HAP-1 (cell line): ENCODE measurements at regions not wholly inside any gene's neighbourhood (a gene's known extent, or its start where the extent isn't known, plus 50 kb on each side); places are given as distances from the start of the nearest gene placed in this dataset.

Source experiments
- DNase-seq, 2 experiments: peaks; one replicate each; pipeline ENCODE4 v3.0.0-alpha.2; 2016 to 2020; ENCODE audit warnings: low spot score in 2 of 2
- H3K27me3 ChIP-seq: fragments of 250-450 bp; sonication (Bioruptor Pico); 2 replicates; pipeline ENCODE4 v1.5.1; 2020; ENCODE audit warnings: low read depth, mild to moderate bottlenecking, moderate library complexity
- H3K36me3 ChIP-seq: fragments of 250-450 bp; sonication (Bioruptor Pico); replicated peaks from 2 replicates; pipeline ENCODE4 v1.5.1; 2020; ENCODE audit warnings: mild to moderate bottlenecking
- H3K4me1 ChIP-seq: fragments of 250-450 bp; sonication (Bioruptor Pico); 2 replicates; pipeline ENCODE4 v1.5.1; 2020; ENCODE audit warnings: mild to moderate bottlenecking
- H3K4me3 ChIP-seq: fragments of 250-450 bp; sonication (Bioruptor Pico); 2 replicates; pipeline ENCODE4 v1.5.1; 2020; ENCODE audit warnings: mild to moderate bottlenecking, moderate library complexity
- H3K9me3 ChIP-seq: fragments of 250-450 bp; sonication (Bioruptor Pico); 2 replicates; pipeline ENCODE4 v1.5.1; 2020; ENCODE audit warnings: mild to moderate bottlenecking, moderate library complexity
- in situ Hi-C: fragments of 300-500 bp; cut with MboI; formaldehyde crosslinking; loops from 3 replicates; pipeline ENCODE4 v1.14.3; 2020; ENCODE audit warnings: low sequenced_read_pairs, inconsistent platforms, mixed read lengths

DNA sequence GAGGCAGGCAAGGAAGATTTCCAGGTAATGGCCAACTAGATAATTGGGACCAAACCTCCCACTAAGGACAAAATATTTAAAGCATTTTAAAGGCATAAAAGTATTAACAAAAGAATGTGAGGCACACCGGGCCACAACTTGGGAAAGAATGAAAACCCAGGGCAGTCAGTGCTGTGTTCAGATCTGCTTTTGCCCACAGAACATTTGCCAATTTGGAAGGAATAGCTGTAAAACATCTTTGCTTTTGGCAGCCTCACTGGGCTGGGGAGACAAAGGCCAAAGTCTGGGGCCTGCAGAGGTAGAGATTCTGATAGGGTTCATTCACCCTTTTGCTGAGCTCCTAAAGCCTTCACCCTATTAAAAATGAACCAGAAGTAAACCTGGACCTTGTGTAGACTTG, 82.3 kb downstream of the SYNE3 start:
- in situ Hi-C loops: loop anchor here (25.0 kb wide), 2 partner anchors 553 to 747 kb away; no protein-coding TSS in a partner anchor
- Histone ChIP-seq H3K9me3 (no peaks in the 10 kb centered on the region), H3K27me3 (no peaks in the 10 kb centered on the region), H3K4me1 (no peaks in the 10 kb centered on the region), H3K4me3 (no peak overlapping the region), H3K36me3 (no peaks in the 10 kb centered on the region)
- no peak for DNase-seq

DNA sequence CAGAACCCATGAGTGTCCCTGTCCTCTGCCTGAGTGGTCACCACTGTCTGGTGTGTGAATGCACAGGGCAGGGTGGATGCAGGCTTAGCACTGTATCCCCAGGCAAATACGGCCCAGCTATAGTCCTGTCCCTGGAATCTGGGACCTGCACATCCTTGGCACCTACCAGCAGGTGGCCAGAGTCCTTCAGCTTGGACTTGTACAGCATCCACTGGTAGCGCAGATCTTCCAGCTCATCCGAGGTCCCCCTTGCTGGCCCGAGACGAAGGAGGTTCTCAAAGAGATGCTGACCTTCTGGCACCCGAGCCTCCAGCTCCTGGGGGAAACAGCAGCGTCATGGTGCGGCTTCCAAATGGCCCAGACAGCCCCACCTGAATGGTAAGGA, 83.4 kb downstream of the SYNE3 start:
- no peaks in the 10 kb centered on the region for H3K4me1 ChIP-seq

DNA sequence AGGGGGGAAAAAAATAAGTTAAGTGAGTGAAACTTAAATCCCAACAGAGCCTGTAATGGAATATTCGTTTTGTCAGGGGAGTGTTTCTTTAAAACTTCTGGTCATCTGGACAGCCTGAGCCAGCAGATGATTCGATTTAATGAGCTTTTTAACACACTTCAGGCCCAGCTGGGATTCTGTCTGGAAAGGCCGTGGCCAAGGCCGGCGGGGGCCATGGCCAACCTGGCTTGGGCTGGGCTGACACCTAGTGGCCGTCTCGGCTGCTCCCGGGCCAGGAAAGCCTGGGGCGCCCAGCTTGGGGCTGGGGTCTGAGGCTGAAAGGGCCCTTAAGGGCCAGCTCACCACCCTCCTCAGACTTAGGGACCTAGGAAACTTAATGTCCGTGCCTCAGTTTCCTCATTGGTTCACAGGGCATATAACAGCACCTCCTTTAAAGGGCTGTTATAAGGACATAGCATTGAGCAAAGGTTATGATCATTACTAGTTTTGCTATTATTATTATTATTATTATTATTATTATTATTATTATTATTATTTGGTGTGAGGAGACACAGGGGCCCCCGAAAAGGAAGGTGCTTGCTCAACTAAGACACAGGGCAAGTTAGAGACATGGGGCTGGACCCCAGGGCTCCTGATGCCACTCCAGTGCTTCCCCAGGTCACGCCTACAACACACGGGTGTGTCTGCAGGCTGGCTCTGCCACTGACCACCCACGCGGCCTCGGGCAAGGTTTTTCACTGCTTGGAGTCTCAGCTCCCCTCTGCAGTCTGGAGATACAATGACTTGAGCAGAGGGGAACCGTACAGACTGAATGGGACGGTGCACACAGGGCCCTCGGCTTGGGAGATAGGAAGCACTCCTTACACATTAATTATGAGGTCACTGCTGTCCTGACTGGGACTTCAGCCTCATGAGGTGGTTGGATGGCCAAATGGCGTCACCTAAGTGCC, 84.0 kb downstream of the SYNE3 start:
- no peak overlapping the region for H3K4me3 ChIP-seq
- no peaks in the 10 kb centered on the region for H3K27me3 ChIP-seq
- peak; percentile 20 to 69 for DNase-seq
- H3K9me3 ChIP-seq: no peaks in the 10 kb centered on the region
- no peaks in the 10 kb centered on the region for H3K4me1 ChIP-seq
- no peaks in the 10 kb centered on the region for H3K36me3 ChIP-seq
- in situ Hi-C loops: loop anchor here (25.0 kb wide), 2 partner anchors 555 to 745 kb away; no protein-coding TSS in a partner anchor

More for the DNA sequence above, 83.4 kb downstream of the SYNE3 start:
- Histone ChIP-seq H3K36me3 (no peaks in the 10 kb centered on the region), H3K9me3 (no peaks in the 10 kb centered on the region), H3K27me3 (no peaks in the 10 kb centered on the region), H3K4me3 (no peak overlapping the region)
- in situ Hi-C loops: loop anchor here (25.0 kb wide), 2 partner anchors 554 to 746 kb away; no protein-coding TSS in a partner anchor
- no peak for DNase-seq

DNA sequence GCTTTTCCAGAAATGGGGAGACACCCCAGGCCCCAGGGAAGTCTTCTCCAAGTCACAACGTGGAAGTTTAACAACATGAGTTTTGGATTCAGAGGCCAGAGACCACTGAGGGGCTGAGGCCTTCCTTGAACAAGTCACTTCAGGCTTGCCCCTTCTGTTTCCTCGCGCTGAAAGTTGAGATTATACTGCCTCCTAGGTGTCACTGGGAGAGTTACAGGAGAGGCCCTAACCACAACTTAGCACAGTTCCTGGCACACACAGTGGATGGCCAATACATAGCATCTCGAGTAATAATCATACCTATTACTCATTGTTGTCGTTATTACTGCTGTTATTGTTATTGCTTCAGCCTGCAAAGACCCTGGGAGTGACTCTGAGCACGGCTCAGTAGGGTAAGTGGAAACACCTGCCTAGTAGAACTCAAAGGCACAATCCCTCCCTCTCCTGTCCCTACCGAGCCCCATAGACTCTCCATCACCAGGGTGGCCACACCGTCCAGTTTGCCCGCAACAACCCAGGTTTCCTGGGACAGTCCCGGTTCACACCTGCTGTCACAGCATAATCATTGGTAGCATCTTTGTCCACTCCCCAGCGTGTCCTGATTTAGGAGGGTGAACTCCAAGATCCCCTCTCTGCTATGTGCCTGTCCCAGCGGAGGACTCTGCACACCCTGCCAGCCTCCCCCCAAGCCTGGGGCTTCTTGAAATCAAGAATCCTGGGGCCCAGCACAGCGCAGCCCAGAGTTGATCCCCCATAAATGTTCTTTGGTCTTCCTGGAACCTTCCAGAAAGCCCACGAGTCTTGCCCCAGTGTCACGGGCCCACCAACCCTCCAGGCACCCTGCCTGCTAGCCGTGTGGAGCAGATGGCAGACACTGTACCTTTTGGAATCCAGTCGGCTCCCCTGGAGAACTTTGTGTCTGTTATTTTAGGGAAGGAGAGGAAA, 85.0 kb downstream of the SYNE3 start:
- peak; percentile 11 to 26 for DNase-seq
- Histone ChIP-seq H3K36me3 (no peaks in the 10 kb centered on the region), H3K4me3 (no peak overlapping the region), H3K27me3 (no peaks in the 10 kb centered on the region), H3K4me1 (no peaks in the 10 kb centered on the region), H3K9me3 (no peaks in the 10 kb centered on the region)
- in situ Hi-C loops: loop anchor here (25.0 kb wide), 2 partner anchors 556 to 744 kb away; no protein-coding TSS in a partner anchor

DNA sequence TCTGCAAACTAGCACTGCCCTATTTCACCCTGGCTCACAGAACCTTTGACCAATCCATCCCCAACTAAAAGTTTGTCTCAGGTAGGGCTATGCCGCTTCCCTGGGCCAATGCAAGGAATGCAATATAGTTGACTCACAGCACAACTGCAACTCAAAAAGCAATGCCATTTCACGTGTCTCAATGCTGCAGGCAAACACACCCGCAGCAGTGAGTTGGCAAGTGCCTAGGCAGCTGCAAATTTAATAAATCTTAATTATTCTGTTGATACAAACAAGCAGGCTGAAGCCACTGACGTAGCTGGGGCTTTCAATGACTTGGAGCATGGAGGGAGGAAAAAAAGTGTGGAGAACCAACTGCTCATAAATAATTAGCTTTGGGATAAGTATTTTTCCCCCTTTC, 87.9 kb downstream of the SYNE3 start:
- Histone ChIP-seq H3K36me3 (no peaks in the 10 kb centered on the region), H3K27me3 (no peaks in the 10 kb centered on the region), H3K9me3 (no peaks in the 10 kb centered on the region), H3K4me3 (no peak overlapping the region), H3K4me1 (no peaks in the 10 kb centered on the region)
- in situ Hi-C loops: loop anchor here (25.0 kb wide), 2 partner anchors 559 to 741 kb away; no protein-coding TSS in a partner anchor
- DNase-seq: no peak

DNA sequence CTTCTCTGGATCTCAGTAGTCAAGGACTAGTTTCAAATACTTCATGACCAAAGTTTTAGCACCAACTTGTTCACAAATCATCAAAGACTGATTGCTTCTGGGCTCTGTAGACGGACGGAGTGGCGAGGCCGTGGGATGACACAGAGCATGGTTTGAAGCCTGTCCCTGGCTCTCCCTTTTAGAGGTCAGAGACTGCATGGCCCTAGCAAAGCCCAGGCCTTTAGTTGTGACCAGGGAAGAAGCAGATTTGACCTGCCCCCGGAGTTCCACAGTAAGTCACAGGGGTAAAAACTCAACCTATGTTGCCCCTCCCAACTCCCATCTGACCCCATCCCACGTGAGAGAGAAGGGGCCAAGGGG, 90.4 kb downstream of the SYNE3 start:
- Histone ChIP-seq H3K4me1 (no peaks in the 10 kb centered on the region), H3K27me3 (no peaks in the 10 kb centered on the region), H3K9me3 (no peaks in the 10 kb centered on the region), H3K4me3 (no peak overlapping the region), H3K36me3 (no peaks in the 10 kb centered on the region)
- DNase-seq: no peak
- in situ Hi-C loops: loop anchor here (25.0 kb wide), 2 partner anchors 561 to 739 kb away; no protein-coding TSS in a partner anchor

DNA sequence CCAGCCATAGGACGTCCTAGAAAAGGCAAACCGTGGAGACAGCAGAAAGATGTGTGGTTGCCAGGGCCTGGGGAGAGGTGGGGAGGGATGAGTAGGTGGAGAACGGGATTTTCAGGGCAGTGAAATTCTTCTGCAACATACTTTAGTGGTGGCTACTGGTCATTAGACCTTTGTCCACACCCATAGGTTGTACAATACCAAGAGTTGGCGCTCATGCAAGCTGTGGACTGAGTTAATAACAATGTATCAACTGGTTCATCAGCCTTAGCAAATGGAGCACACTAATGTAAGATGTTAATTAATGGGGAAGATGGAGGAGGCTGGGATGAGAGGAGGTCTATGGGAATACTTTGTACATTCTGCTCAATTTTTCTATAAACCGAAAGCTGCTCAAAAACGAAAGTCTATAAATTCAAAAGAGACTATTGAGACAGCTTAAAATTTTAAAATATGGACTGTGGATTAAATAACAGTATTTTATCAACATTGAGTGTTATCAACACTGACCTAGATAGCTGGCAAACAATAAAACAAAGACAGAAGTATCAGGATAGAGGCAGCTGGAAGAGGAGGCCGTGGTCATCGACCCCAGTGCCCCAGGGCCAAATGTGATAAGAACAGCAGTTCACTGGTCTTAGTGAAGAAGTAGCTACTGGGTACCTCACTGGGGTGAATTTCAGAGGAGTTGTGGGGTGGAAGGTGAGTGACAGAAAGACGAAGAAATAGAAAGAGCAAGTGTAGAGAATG, 90.9 kb downstream of the SYNE3 start:
- in situ Hi-C loops: loop anchor here (25.0 kb wide), 2 partner anchors 562 to 738 kb away; no protein-coding TSS in a partner anchor
- Histone ChIP-seq H3K27me3 (no peaks in the 10 kb centered on the region), H3K36me3 (no peaks in the 10 kb centered on the region), H3K4me3 (no peak overlapping the region), H3K4me1 (no peaks in the 10 kb centered on the region), H3K9me3 (no peaks in the 10 kb centered on the region)
- no peak for DNase-seq

DNA sequence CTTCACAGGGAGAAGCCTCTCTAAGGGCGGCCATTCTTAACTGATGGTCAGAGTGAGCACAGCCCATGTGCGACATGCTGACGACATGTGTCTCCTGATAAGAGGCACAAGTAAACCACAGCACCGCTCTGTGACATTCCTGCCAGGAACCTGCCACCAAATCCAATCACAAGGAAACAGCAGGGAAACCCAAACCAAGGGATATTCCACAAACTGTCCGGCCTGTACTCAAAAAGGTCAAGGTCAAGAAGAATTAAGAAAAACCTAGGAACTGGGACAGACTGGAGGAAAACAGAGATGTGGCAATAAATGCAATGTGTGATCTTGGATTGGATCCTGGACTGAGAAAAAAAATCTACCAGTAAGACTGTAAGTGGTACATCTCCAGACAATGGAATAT, 91.9 kb downstream of the SYNE3 start:
- Histone ChIP-seq H3K9me3 (no peaks in the 10 kb centered on the region), H3K4me3 (no peak overlapping the region), H3K27me3 (no peaks in the 10 kb centered on the region), H3K36me3 (no peaks in the 10 kb centered on the region), H3K4me1 (no peaks in the 10 kb centered on the region)
- DNase-seq: no peak
- in situ Hi-C loops: no loop called here

DNA sequence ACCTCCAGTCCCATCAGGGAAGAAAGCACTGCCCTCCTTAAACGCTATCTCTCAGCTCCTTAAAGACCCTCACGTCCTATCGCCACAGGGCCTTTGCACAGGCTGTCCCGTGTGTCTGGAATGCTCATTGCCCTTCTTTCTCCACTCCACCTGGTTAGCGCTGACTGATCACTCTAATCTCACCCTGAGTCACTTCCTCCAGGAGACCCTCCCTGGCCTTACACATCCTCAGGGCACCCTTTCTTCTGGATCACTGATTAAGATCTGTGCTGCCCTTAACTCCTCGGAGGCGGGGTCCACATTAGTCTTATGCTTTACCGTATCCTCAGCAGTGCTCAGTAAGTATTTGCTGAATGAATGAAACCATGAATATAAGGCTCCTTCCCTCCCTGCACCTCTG, 94.7 kb downstream of the SYNE3 start:
- no peak overlapping the region for H3K4me3 ChIP-seq
- H3K4me1 ChIP-seq: no peaks in the 10 kb centered on the region
- H3K27me3 ChIP-seq: no peaks in the 10 kb centered on the region
- no peaks in the 10 kb centered on the region for H3K36me3 ChIP-seq
- H3K9me3 ChIP-seq: no peaks in the 10 kb centered on the region
- in situ Hi-C loops: no loop called here
- no peak for DNase-seq

DNA sequence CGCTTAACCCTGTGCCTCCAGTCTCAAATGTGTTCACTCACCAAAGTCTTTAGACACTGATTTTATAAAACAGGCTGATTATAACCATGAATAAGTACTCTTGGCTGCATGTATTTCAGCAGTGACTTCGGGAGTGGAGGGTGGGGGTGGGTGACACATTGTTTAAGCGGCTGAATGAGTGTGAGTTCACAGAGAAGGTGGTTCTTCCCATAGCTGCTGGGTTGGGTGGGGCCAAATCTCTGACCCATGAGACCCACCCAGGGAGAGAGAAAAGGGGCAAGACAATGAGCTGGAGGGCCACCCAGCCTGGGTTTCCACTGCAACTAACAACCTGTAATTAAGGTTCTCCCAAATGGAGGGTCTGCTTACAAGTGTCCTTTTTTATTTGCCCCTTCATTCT, 96.4 kb downstream of the SYNE3 start:
- no peak for DNase-seq
- no peak overlapping the region for H3K4me3 ChIP-seq
- in situ Hi-C loops: no loop called here
- no peaks in the 10 kb centered on the region for H3K4me1 ChIP-seq
- no peaks in the 10 kb centered on the region for H3K9me3 ChIP-seq
- no peaks in the 10 kb centered on the region for H3K36me3 ChIP-seq
- H3K27me3 ChIP-seq: no peaks in the 10 kb centered on the region

DNA sequence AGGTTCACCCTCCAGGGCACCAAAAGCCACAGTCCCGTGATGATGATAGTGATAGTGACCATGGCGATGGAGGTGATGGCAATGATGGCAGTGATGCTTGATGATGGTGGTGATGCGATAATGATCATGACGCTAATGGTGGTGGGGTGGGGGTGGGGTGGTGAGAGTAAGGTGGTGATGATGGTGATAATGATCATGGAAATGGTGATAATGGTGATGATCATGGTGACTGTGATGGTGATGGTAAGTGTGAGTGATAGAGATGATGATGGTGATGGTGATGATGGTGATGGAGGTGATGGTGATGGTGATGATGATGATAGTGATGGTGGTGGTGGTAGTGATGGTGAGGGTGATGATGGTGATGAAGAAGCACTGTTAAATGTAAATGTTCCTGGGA, 96.9 kb downstream of the SYNE3 start:
- H3K9me3 ChIP-seq: no peaks in the 10 kb centered on the region
- no peaks in the 10 kb centered on the region for H3K36me3 ChIP-seq
- no peaks in the 10 kb centered on the region for H3K27me3 ChIP-seq
- no peak for DNase-seq
- H3K4me3 ChIP-seq: no peak overlapping the region
- in situ Hi-C loops: no loop called here
- H3K4me1 ChIP-seq: no peaks in the 10 kb centered on the region

DNA sequence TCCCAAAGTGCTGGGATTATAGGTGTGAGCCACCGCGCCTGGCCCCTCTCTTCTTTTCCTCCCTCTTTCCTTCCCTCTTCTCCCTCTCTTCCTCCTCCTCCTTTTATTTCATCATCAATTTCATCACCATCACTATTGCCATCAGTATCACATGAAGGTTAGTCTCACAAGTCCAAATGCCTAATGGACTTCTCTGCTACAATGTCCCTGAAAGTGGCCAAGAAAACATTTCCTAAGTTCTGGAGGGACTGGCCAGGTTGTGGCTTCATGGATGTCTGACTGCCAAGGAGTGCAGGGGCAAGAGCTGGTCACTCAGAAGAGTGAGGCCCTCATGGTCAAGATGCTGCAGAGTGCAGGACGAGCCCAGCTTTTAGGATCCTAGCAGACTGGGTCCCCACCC, 97.6 kb downstream of the SYNE3 start:
- H3K9me3 ChIP-seq: no peaks in the 10 kb centered on the region
- no peak for DNase-seq
- no peak overlapping the region for H3K4me3 ChIP-seq
- no peaks in the 10 kb centered on the region for H3K36me3 ChIP-seq
- H3K4me1 ChIP-seq: no peaks in the 10 kb centered on the region
- H3K27me3 ChIP-seq: no peaks in the 10 kb centered on the region
- in situ Hi-C loops: no loop called here

DNA sequence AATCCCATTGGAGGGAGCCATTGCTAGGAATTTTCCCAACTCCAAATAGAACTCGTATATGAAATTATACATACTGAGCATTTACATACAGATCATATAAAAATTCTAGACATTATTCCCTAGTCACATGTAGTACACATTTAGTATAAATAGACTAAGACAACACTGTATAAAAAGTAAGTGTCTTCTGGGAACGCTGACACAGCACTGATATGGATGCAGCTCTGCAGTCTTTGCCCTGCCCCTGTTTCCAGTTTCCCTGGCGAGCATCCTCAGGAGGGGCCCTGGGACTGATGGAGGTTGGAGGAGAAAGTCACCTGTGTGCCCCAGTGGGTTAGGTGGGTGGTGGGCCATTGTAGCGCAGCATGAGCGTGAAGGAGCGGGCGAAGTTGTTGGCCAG, 97.8 kb upstream of the CLMN start:
- no peak for DNase-seq
- in situ Hi-C loops: no loop called here
- no peak overlapping the region for H3K4me3 ChIP-seq

More for the DNA sequence above, 97.8 kb upstream of the CLMN start:
- no peaks in the 10 kb centered on the region for H3K9me3 ChIP-seq
- no peaks in the 10 kb centered on the region for H3K4me1 ChIP-seq
- H3K27me3 ChIP-seq: no peaks in the 10 kb centered on the region
- no peaks in the 10 kb centered on the region for H3K36me3 ChIP-seq
